ENCODE measurements at regions not wholly inside any gene's neighbourhood (a gene's known extent, or its start where the extent isn't known, plus 50 kb on each side); places are given as distances from the start of the nearest gene placed in this dataset.

DNA sequence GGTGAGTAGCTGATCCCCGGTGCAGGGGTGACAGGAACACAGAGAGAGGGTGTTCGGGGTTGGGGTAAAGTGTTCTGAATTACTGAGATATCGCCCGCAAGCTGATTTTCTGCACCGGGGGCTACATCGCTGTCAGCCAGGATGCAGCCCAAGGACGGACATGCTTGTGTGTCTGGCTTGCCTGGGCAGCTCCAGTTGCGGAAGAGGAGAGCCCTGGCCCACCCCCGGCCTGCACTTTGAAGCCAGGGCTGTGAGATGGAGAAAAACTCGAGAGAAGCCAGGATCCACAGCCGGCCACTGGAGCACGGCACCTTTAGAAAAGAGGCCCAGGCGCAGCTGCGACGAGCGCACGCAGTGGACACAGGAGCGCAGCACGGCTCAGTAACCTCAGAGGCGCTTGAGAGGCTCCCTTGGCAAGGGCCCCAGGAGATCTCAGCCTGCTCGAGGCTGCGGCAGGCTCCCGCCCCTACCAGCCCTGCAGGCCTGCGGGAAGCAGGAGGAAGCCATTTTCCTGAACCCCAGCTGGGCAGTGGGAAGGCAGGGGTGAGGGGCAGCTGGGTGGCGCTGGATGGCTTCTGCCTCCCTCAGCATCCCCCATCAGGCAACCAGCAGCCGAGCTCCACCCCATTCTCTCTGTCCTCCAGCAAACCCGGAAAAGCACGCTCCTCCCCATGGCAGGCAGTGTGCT is 59.2 kb downstream of the C9orf50 start:
- H3K4me3 ChIP-seq (ENCODE audit: low read length) = no peak overlapping the region
- ATAC-seq (no peak), DNase-seq (no peak)
- H3K9me3 ChIP-seq (ENCODE audit: control insufficient read depth, insufficient read depth, low read length) = no peaks in the 10 kb centered on the region
- H3K27me3 ChIP-seq (ENCODE audit: control insufficient read depth, insufficient read depth, low read length) = no peaks in the 10 kb centered on the region
- TF ChIP-seq, protein P1, sequence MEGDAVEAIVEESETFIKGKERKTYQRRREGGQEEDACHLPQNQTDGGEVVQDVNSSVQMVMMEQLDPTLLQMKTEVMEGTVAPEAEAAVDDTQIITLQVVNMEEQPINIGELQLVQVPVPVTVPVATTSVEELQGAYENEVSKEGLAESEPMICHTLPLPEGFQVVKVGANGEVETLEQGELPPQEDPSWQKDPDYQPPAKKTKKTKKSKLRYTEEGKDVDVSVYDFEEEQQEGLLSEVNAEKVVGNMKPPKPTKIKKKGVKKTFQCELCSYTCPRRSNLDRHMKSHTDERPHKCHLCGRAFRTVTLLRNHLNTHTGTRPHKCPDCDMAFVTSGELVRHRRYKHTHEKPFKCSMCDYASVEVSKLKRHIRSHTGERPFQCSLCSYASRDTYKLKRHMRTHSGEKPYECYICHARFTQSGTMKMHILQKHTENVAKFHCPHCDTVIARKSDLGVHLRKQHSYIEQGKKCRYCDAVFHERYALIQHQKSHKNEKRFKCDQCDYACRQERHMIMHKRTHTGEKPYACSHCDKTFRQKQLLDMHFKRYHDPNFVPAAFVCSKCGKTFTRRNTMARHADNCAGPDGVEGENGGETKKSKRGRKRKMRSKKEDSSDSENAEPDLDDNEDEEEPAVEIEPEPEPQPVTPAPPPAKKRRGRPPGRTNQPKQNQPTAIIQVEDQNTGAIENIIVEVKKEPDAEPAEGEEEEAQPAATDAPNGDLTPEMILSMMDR (IDR thresholded peaks at IDR 0.05) = no peak
- Mint-ChIP-seq H3K4me1 (no peaks in the 10 kb centered on the region), H3K9me3 (no peaks in the 10 kb centered on the region), H3K27me3 (ENCODE audit: low read depth in 2 of 2) (peaks cover 0 to 4% of the 10 kb centered on the region in 2 donors), H3K27ac (no peak overlapping the region), H3K36me3 (no peaks in the 10 kb centered on the region), H3K4me3 (no peak overlapping the region)
- no peaks in the 10 kb centered on the region for H3K36me3 ChIP-seq (ENCODE audit: control insufficient read depth, insufficient read depth, low read length)
- H3K27ac ChIP-seq (ENCODE audit: low read length) = no peak overlapping the region
- no peaks in the 10 kb centered on the region for H3K4me1 ChIP-seq (ENCODE audit: control insufficient read depth, insufficient read depth, low read length)
- WGBS (ENCODE audit: insufficient coverage) = 79% methylated on average over 28 of the region's 28 CpGs
- intact Hi-C loops (cut with micrococcal nuclease) = no loop called here

GRCh38 chr9:129560881-129561306 is 60.0 kb downstream of the C9orf50 start:
- Histone ChIP-seq H3K27me3 (ENCODE audit: control insufficient read depth, insufficient read depth, low read length) (no peaks in the 10 kb centered on the region), H3K4me1 (ENCODE audit: control insufficient read depth, insufficient read depth, low read length) (no peaks in the 10 kb centered on the region), H3K9me3 (ENCODE audit: control insufficient read depth, insufficient read depth, low read length) (no peaks in the 10 kb centered on the region), H3K36me3 (ENCODE audit: control insufficient read depth, insufficient read depth, low read length) (no peaks in the 10 kb centered on the region), H3K27ac (ENCODE audit: low read length) (no peak overlapping the region), H3K4me3 (ENCODE audit: low read length) (no peak overlapping the region)
- H3K9me3 Mint-ChIP-seq = no peaks in the 10 kb centered on the region
- no peaks in the 10 kb centered on the region for H3K4me1 Mint-ChIP-seq
- H3K36me3 Mint-ChIP-seq = no peaks in the 10 kb centered on the region
- no peak overlapping the region for H3K4me3 Mint-ChIP-seq
- WGBS (ENCODE audit: insufficient coverage) = 88% methylated on average over 13 of the region's 13 CpGs
- intact Hi-C loops (cut with micrococcal nuclease) = no loop called here
- ATAC-seq (no peak), DNase-seq (no peak)
- peaks cover 0 to 2% of the 10 kb centered on the region in 2 donors for H3K27me3 Mint-ChIP-seq (ENCODE audit: low read depth in 2 of 2)
- no peak overlapping the region for H3K27ac Mint-ChIP-seq
- TF ChIP-seq, protein P1 (IDR thresholded peaks at IDR 0.05) = no peak

DNA sequence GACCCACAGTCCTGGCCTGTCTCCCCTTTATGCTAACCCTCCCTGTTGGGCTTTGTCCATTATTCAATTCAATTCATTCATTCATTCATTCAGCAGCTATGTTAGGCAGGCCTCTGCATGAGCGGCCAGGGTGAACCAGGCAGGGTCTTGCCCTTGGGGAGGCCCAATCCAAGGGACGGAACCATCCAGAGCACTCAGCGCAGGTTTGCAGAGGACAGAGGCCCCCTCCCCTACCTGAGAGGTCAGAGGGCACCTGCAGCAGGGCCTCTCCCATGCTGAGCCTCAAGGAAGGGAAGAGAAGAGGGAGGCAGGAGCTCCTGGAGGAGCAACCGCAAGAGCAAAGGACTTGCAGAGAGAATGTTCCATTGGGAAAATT is 61.4 kb downstream of the C9orf50 start:
- Histone ChIP-seq H3K36me3 (ENCODE audit: control insufficient read depth, insufficient read depth, low read length) (no peaks in the 10 kb centered on the region), H3K9me3 (ENCODE audit: control insufficient read depth, insufficient read depth, low read length) (no peaks in the 10 kb centered on the region), H3K4me3 (ENCODE audit: low read length) (no peak overlapping the region), H3K27me3 (ENCODE audit: control insufficient read depth, insufficient read depth, low read length) (no peaks in the 10 kb centered on the region), H3K4me1 (ENCODE audit: control insufficient read depth, insufficient read depth, low read length) (no peaks in the 10 kb centered on the region), H3K27ac (ENCODE audit: low read length) (no peak overlapping the region)
- DNase-seq = no peak
- no peaks in the 10 kb centered on the region for H3K36me3 Mint-ChIP-seq
- peaks cover 0 to 2% of the 10 kb centered on the region in 2 donors for H3K27me3 Mint-ChIP-seq (ENCODE audit: low read depth in 2 of 2)
- no peak overlapping the region for H3K27ac Mint-ChIP-seq
- no peak for ATAC-seq
- TF ChIP-seq, protein P1 (IDR thresholded peaks at IDR 0.05) = no peak
- no peaks in the 10 kb centered on the region for H3K4me1 Mint-ChIP-seq
- intact Hi-C loops (cut with micrococcal nuclease) = loop anchor here (10.0 kb wide), 1 partner anchor 65 kb away; no protein-coding TSS in a partner anchor
- H3K4me3 Mint-ChIP-seq = no peak overlapping the region
- H3K9me3 Mint-ChIP-seq = no peaks in the 10 kb centered on the region
- 90% methylated on average over 4 of the region's 4 CpGs for WGBS (ENCODE audit: insufficient coverage)

All from natural killer cell (primary cell).